ENCODE measurements at regions not wholly inside any gene's neighbourhood (a gene's known extent, or its start where the extent isn't known, plus 50 kb on each side); places are given as distances from the start of the nearest gene placed in this dataset.

GRCh38 chr2:15841776-15842560 lies 98.4 kb upstream of the MYCN start:
- no peaks in the 10 kb centered on the region for H3K9me3 ChIP-seq
- no peaks in the 10 kb centered on the region for H3K4me1 ChIP-seq
- no peak overlapping the region for H3K4me3 ChIP-seq
- no peaks in the 10 kb centered on the region for H3K27me3 ChIP-seq (ENCODE audit: low read depth)
- H3K36me3 ChIP-seq (replicated peaks): no peaks in the 10 kb centered on the region
- DNase-seq (ENCODE audit: low spot score in 2 of 2): no peak
- in situ Hi-C loops (cut with MboI; ENCODE audit: low sequenced_read_pairs): no loop called here

- Histone ChIP-seq H3K4me3 (no peak overlapping the region), H3K9me3 (no peaks in the 10 kb centered on the region), H3K36me3 (replicated peaks) (no peaks in the 10 kb centered on the region), H3K27me3 (ENCODE audit: low read depth) (no peaks in the 10 kb centered on the region), H3K4me1 (no peaks in the 10 kb centered on the region)
- in situ Hi-C loops (cut with MboI; ENCODE audit: low sequenced_read_pairs): no loop called here
- no peak for DNase-seq (ENCODE audit: low spot score in 2 of 2)
Observed at GRCh38 chr2:15842758-15843666, 97.3 kb upstream of the MYCN start.

GRCh38 chr2:15844211-15844801 lies 96.0 kb upstream of the MYCN start:
- in situ Hi-C loops (cut with MboI; ENCODE audit: low sequenced_read_pairs): no loop called here
- H3K4me1 ChIP-seq: no peaks in the 10 kb centered on the region
- H3K9me3 ChIP-seq: no peaks in the 10 kb centered on the region
- H3K27me3 ChIP-seq (ENCODE audit: low read depth): no peaks in the 10 kb centered on the region
- no peak overlapping the region for H3K4me3 ChIP-seq
- no peaks in the 10 kb centered on the region for H3K36me3 ChIP-seq (replicated peaks)
- no peak for DNase-seq (ENCODE audit: low spot score in 2 of 2)

GRCh38 chr2:15845294-15845693 lies 95.1 kb upstream of the MYCN start:
- in situ Hi-C loops (cut with MboI; ENCODE audit: low sequenced_read_pairs): no loop called here
- Histone ChIP-seq H3K36me3 (replicated peaks) (no peaks in the 10 kb centered on the region), H3K9me3 (no peaks in the 10 kb centered on the region), H3K27me3 (ENCODE audit: low read depth) (no peaks in the 10 kb centered on the region), H3K4me3 (no peak overlapping the region), H3K4me1 (no peaks in the 10 kb centered on the region)
- DNase-seq (ENCODE audit: low spot score in 2 of 2): no peak

- Histone ChIP-seq H3K36me3 (replicated peaks) (no peaks in the 10 kb centered on the region), H3K4me1 (no peaks in the 10 kb centered on the region), H3K27me3 (ENCODE audit: low read depth) (no peaks in the 10 kb centered on the region), H3K9me3 (no peaks in the 10 kb centered on the region), H3K4me3 (no peak overlapping the region)
- in situ Hi-C loops (cut with MboI; ENCODE audit: low sequenced_read_pairs): no loop called here
- no peak for DNase-seq (ENCODE audit: low spot score in 2 of 2)
Observed at GRCh38 chr2:15845737-15846405, 94.5 kb upstream of the MYCN start.

- no peaks in the 10 kb centered on the region for H3K4me1 ChIP-seq
- H3K9me3 ChIP-seq: no peaks in the 10 kb centered on the region
- no peak for DNase-seq (ENCODE audit: low spot score in 2 of 2)
- H3K36me3 ChIP-seq (replicated peaks): no peaks in the 10 kb centered on the region
- in situ Hi-C loops (cut with MboI; ENCODE audit: low sequenced_read_pairs): no loop called here
- H3K4me3 ChIP-seq: no peak overlapping the region
- H3K27me3 ChIP-seq (ENCODE audit: low read depth): no peaks in the 10 kb centered on the region
Observed at GRCh38 chr2:15846626-15847025, 93.7 kb upstream of the MYCN start.

- no peak for DNase-seq (ENCODE audit: low spot score in 2 of 2)
- in situ Hi-C loops (cut with MboI; ENCODE audit: low sequenced_read_pairs): no loop called here
- Histone ChIP-seq H3K4me3 (no peak overlapping the region), H3K9me3 (no peaks in the 10 kb centered on the region), H3K4me1 (no peaks in the 10 kb centered on the region), H3K36me3 (replicated peaks) (no peaks in the 10 kb centered on the region), H3K27me3 (ENCODE audit: low read depth) (0 out of 2 replicates have a peak, but pooled peaks cover 2% of the 10 kb centered on the region)
Observed at GRCh38 chr2:15850534-15850933, 89.8 kb upstream of the MYCN start.

GRCh38 chr2:15851076-15851693 lies 89.2 kb upstream of the MYCN start:
- Histone ChIP-seq H3K9me3 (no peaks in the 10 kb centered on the region), H3K4me1 (no peaks in the 10 kb centered on the region), H3K27me3 (ENCODE audit: low read depth) (0 out of 2 replicates have a peak, but pooled peaks cover 2% of the 10 kb centered on the region), H3K4me3 (no peak overlapping the region), H3K36me3 (replicated peaks) (no peaks in the 10 kb centered on the region)
- DNase-seq (ENCODE audit: low spot score in 2 of 2): no peak
- in situ Hi-C loops (cut with MboI; ENCODE audit: low sequenced_read_pairs): no loop called here

- in situ Hi-C loops (cut with MboI; ENCODE audit: low sequenced_read_pairs): no loop called here
- no peak for DNase-seq (ENCODE audit: low spot score in 2 of 2)
- H3K36me3 ChIP-seq (replicated peaks): no peaks in the 10 kb centered on the region
Observed at GRCh38 chr2:15852811-15853210, 87.5 kb upstream of the MYCN start.

GRCh38 chr2:15853903-15854302 lies 86.4 kb upstream of the MYCN start:
- Histone ChIP-seq H3K4me1 (no peaks in the 10 kb centered on the region), H3K9me3 (no peaks in the 10 kb centered on the region), H3K36me3 (replicated peaks) (no peaks in the 10 kb centered on the region), H3K4me3 (no peak overlapping the region), H3K27me3 (ENCODE audit: low read depth) (0 out of 2 replicates have a peak, but pooled peaks cover 2% of the 10 kb centered on the region)
- no peak for DNase-seq (ENCODE audit: low spot score in 2 of 2)
- in situ Hi-C loops (cut with MboI; ENCODE audit: low sequenced_read_pairs): no loop called here

More at GRCh38 chr2:15852811-15853210, 87.5 kb upstream of the MYCN start:
- no peak overlapping the region for H3K4me3 ChIP-seq
- no peaks in the 10 kb centered on the region for H3K9me3 ChIP-seq
- H3K27me3 ChIP-seq (ENCODE audit: low read depth): 0 out of 2 replicates have a peak, but pooled peaks cover 2% of the 10 kb centered on the region
- H3K4me1 ChIP-seq: no peaks in the 10 kb centered on the region

- H3K4me1 ChIP-seq: no peaks in the 10 kb centered on the region
- H3K27me3 ChIP-seq (ENCODE audit: low read depth): 0 out of 2 replicates have a peak, but pooled peaks cover 2% of the 10 kb centered on the region
- in situ Hi-C loops (cut with MboI; ENCODE audit: low sequenced_read_pairs): no loop called here
- H3K36me3 ChIP-seq (replicated peaks): no peaks in the 10 kb centered on the region
- H3K9me3 ChIP-seq: no peaks in the 10 kb centered on the region
- H3K4me3 ChIP-seq: no peak overlapping the region
- DNase-seq (ENCODE audit: low spot score in 2 of 2): no peak
Observed at GRCh38 chr2:15855766-15856260, 84.5 kb upstream of the MYCN start.

- Histone ChIP-seq H3K9me3 (no peaks in the 10 kb centered on the region), H3K4me3 (no peak overlapping the region), H3K36me3 (replicated peaks) (no peaks in the 10 kb centered on the region), H3K4me1 (no peaks in the 10 kb centered on the region), H3K27me3 (ENCODE audit: low read depth) (0 out of 2 replicates have a peak, but pooled peaks cover 3% of the 10 kb centered on the region)
- no peak for DNase-seq (ENCODE audit: low spot score in 2 of 2)
- in situ Hi-C loops (cut with MboI; ENCODE audit: low sequenced_read_pairs): no loop called here
Observed at GRCh38 chr2:15856318-15856717, 84.0 kb upstream of the MYCN start.

GRCh38 chr2:15858466-15858865 lies 81.9 kb upstream of the MYCN start:
- no peak overlapping the region for H3K4me3 ChIP-seq
- no peak for DNase-seq (ENCODE audit: low spot score in 2 of 2)
- no peaks in the 10 kb centered on the region for H3K36me3 ChIP-seq (replicated peaks)
- no peaks in the 10 kb centered on the region for H3K9me3 ChIP-seq
- no peaks in the 10 kb centered on the region for H3K4me1 ChIP-seq
- in situ Hi-C loops (cut with MboI; ENCODE audit: low sequenced_read_pairs): no loop called here
- H3K27me3 ChIP-seq (ENCODE audit: low read depth): peaks cover 2% of the 10 kb centered on the region; the same call in 1 of the 2 replicates
